CD4-positive, CD25-positive, alpha-beta regulatory T cell (primary cell): ENCODE measurements at regions not wholly inside any gene's neighbourhood (a gene's known extent, or its start where the extent isn't known, plus 50 kb on each side); places are given as distances from the start of the nearest gene placed in this dataset.

Experiments used
- ATAC-seq, 2 donors: fragments of 150-1000 bp; cut with Tn5 transposase; one replicate each; pipeline ENCODE4 v1.10.0; 2021; ENCODE audit warnings: low read depth in 2 of 2, moderate number of reproducible peaks in 2 of 2, moderate library complexity in 1 of 2
- DNase-seq, 3 donors: peaks; one replicate each; pipeline versions ENCODE4 v3.0.0 to v3.0.0-alpha.2; 2012 to 2022; ENCODE audit warnings: mixed read lengths in 1 of 3
- H3K27ac ChIP-seq: one replicate; pipeline ENCODE4 v1.7.0; 2013; ENCODE audit warnings: mild to moderate bottlenecking, low read length; ENCODE audit not compliant: insufficient read depth, poor library complexity, severe bottlenecking
- H3K27me3 ChIP-seq: one replicate; pipeline ENCODE4 v1.7.0; 2013; ENCODE audit warnings: low read length; ENCODE audit not compliant: control insufficient read depth, insufficient read depth
- H3K36me3 ChIP-seq: one replicate; pipeline ENCODE4 v1.7.0; 2013; ENCODE audit warnings: mild to moderate bottlenecking, low read length, moderate library complexity; ENCODE audit not compliant: control insufficient read depth, insufficient read depth
- H3K4me1 ChIP-seq: 2 replicates; pipeline ENCODE4 v1.7.0; 2013; ENCODE audit warnings: mild to moderate bottlenecking, low read length; ENCODE audit not compliant: insufficient read depth, control insufficient read depth, poor library complexity, severe bottlenecking
- H3K4me3 ChIP-seq: one replicate; pipeline ENCODE4 v1.7.0; 2013; ENCODE audit warnings: low read depth, mild to moderate bottlenecking, low read length, moderate library complexity
- H3K9me3 ChIP-seq, 2 experiments: 1 replicate in 1 of 2; 2 replicates in 1 of 2; pipeline ENCODE4 v1.7.0; 2013; ENCODE audit warnings: low read length in 2 of 2, mild to moderate bottlenecking in 1 of 2, moderate library complexity in 1 of 2; ENCODE audit not compliant: control insufficient read depth in 2 of 2
- H3K27ac Mint-ChIP-seq, 3 donors: one replicate each; pipeline ENCODE4 v1.8.0; 2020 to 2022; ENCODE audit warnings: mild to moderate bottlenecking in 3 of 3, mixed read lengths in 3 of 3, moderate library complexity in 2 of 3
- H3K27me3 Mint-ChIP-seq: one replicate; pipeline ENCODE4 v1.8.0; 2022; ENCODE audit warnings: mild to moderate bottlenecking, mixed read lengths
- H3K36me3 Mint-ChIP-seq: one replicate; pipeline ENCODE4 v1.8.0; 2020; ENCODE audit warnings: mixed read lengths
- H3K4me1 Mint-ChIP-seq, 4 donors: one replicate each; pipeline ENCODE4 v1.8.0; 2020 to 2022; ENCODE audit warnings: mixed read lengths in 4 of 4, mild to moderate bottlenecking in 1 of 4
- H3K4me3 Mint-ChIP-seq, 4 donors: one replicate each; pipeline ENCODE4 v1.8.0; 2020 to 2022; ENCODE audit warnings: mild to moderate bottlenecking in 4 of 4, mixed read lengths in 4 of 4, moderate library complexity in 3 of 4
- H3K9me3 Mint-ChIP-seq, 7 donors: one replicate each; pipeline ENCODE4 v1.8.0; 2020 to 2022; ENCODE audit warnings: mixed read lengths in 7 of 7, mild to moderate bottlenecking in 3 of 7, moderate library complexity in 2 of 7

- Mint-ChIP-seq H3K27me3 (no peaks in the 10 kb centered on the region), H3K27ac (no peak overlapping the region), H3K4me1 (no peaks in the 10 kb centered on the region), H3K36me3 (no peaks in the 10 kb centered on the region), H3K4me3 (no peak overlapping the region), H3K9me3 (peaks cover 0 to 8% (median 0%) of the 10 kb centered on the region in 7 donors)
- Histone ChIP-seq H3K9me3 (no peaks in the 10 kb centered on the region), H3K27ac (no peak overlapping the region), H3K4me1 (no peaks in the 10 kb centered on the region), H3K36me3 (no peaks in the 10 kb centered on the region), H3K4me3 (no peak overlapping the region), H3K27me3 (no peaks in the 10 kb centered on the region)
- ATAC-seq (no peak), DNase-seq (no peak)
Measured at GRCh38 chr3:176577447-176577846, 619.8 kb downstream of the TBL1XR1 start.

GRCh38 chr3:176574786-176575185 lies 622.5 kb downstream of the TBL1XR1 start:
- H3K27me3 Mint-ChIP-seq, result no peaks in the 10 kb centered on the region
- no peak overlapping the region for H3K4me3 Mint-ChIP-seq
- ATAC-seq (no peak), DNase-seq (no peak)
- no peak overlapping the region for H3K27ac Mint-ChIP-seq
- H3K27me3 ChIP-seq, result no peaks in the 10 kb centered on the region
- H3K4me1 Mint-ChIP-seq, result no peaks in the 10 kb centered on the region
- no peak overlapping the region for H3K4me3 ChIP-seq
- H3K4me1 ChIP-seq, result no peaks in the 10 kb centered on the region
- no peaks in the 10 kb centered on the region for H3K9me3 ChIP-seq
- peaks cover 0 to 5% (median 0%) of the 10 kb centered on the region in 7 donors for H3K9me3 Mint-ChIP-seq
- no peak overlapping the region for H3K27ac ChIP-seq
- no peaks in the 10 kb centered on the region for H3K36me3 ChIP-seq
- no peaks in the 10 kb centered on the region for H3K36me3 Mint-ChIP-seq

GRCh38 chr3:176571926-176572325 lies 625.4 kb downstream of the TBL1XR1 start:
- H3K27ac Mint-ChIP-seq, result no peak overlapping the region
- H3K9me3 ChIP-seq, result no peaks in the 10 kb centered on the region
- no peaks in the 10 kb centered on the region for H3K27me3 Mint-ChIP-seq
- no peaks in the 10 kb centered on the region for H3K27me3 ChIP-seq
- no peak for ATAC-seq
- H3K4me3 ChIP-seq, result no peak overlapping the region
- DNase-seq, result no peak
- no peaks in the 10 kb centered on the region for H3K36me3 ChIP-seq
- no peaks in the 10 kb centered on the region for H3K4me1 Mint-ChIP-seq
- H3K36me3 Mint-ChIP-seq, result no peaks in the 10 kb centered on the region
- no peaks in the 10 kb centered on the region for H3K4me1 ChIP-seq
- peaks cover 0 to 5% (median 0%) of the 10 kb centered on the region in 7 donors for H3K9me3 Mint-ChIP-seq
- no peak overlapping the region for H3K27ac ChIP-seq
- no peak overlapping the region for H3K4me3 Mint-ChIP-seq

- peaks cover 0 to 5% (median 0%) of the 10 kb centered on the region in 7 donors for H3K9me3 Mint-ChIP-seq
- DNase-seq (no peak), ATAC-seq (no peak)
- no peak overlapping the region for H3K4me3 Mint-ChIP-seq
- Histone ChIP-seq H3K36me3 (no peaks in the 10 kb centered on the region), H3K27me3 (no peaks in the 10 kb centered on the region), H3K27ac (no peak overlapping the region), H3K9me3 (no peaks in the 10 kb centered on the region), H3K4me3 (no peak overlapping the region), H3K4me1 (no peaks in the 10 kb centered on the region)
- no peak overlapping the region for H3K27ac Mint-ChIP-seq
- H3K4me1 Mint-ChIP-seq, result no peaks in the 10 kb centered on the region
- no peaks in the 10 kb centered on the region for H3K27me3 Mint-ChIP-seq
- H3K36me3 Mint-ChIP-seq, result no peaks in the 10 kb centered on the region
Measured at GRCh38 chr3:176570992-176571391, 626.3 kb downstream of the TBL1XR1 start.

- no peaks in the 10 kb centered on the region for H3K36me3 ChIP-seq
- no peaks in the 10 kb centered on the region for H3K27me3 Mint-ChIP-seq
- H3K4me1 ChIP-seq, result no peaks in the 10 kb centered on the region
- no peaks in the 10 kb centered on the region for H3K27me3 ChIP-seq
- no peak overlapping the region for H3K4me3 ChIP-seq
- H3K9me3 Mint-ChIP-seq, result peaks cover 0 to 12% (median 3%) of the 10 kb centered on the region in 7 donors
- H3K4me3 Mint-ChIP-seq, result no peak overlapping the region
- H3K27ac ChIP-seq, result no peak overlapping the region
- H3K9me3 ChIP-seq, result no peaks in the 10 kb centered on the region
- no peak for DNase-seq
- H3K4me1 Mint-ChIP-seq, result no peaks in the 10 kb centered on the region
- ATAC-seq, result no peak
- no peak overlapping the region for H3K27ac Mint-ChIP-seq
- H3K36me3 Mint-ChIP-seq, result no peaks in the 10 kb centered on the region
Measured at GRCh38 chr3:176568189-176568588, 629.1 kb downstream of the TBL1XR1 start.

- Mint-ChIP-seq H3K27ac (no peak overlapping the region), H3K27me3 (no peaks in the 10 kb centered on the region), H3K4me1 (no peaks in the 10 kb centered on the region), H3K9me3 (peaks cover 0 to 14% (median 3%) of the 10 kb centered on the region in 7 donors), H3K36me3 (no peaks in the 10 kb centered on the region), H3K4me3 (no peak overlapping the region)
- Histone ChIP-seq H3K9me3 (no peaks in the 10 kb centered on the region), H3K27ac (no peak overlapping the region), H3K4me1 (no peaks in the 10 kb centered on the region), H3K36me3 (no peaks in the 10 kb centered on the region), H3K4me3 (no peak overlapping the region), H3K27me3 (no peaks in the 10 kb centered on the region)
- DNase-seq (no peak), ATAC-seq (no peak)
Measured at GRCh38 chr3:176566757-176567156, 630.5 kb downstream of the TBL1XR1 start.

- Histone ChIP-seq H3K9me3 (no peaks in the 10 kb centered on the region), H3K36me3 (no peaks in the 10 kb centered on the region), H3K4me1 (no peaks in the 10 kb centered on the region), H3K4me3 (no peak overlapping the region), H3K27me3 (no peaks in the 10 kb centered on the region), H3K27ac (no peak overlapping the region)
- DNase-seq, result no peak
- H3K27me3 Mint-ChIP-seq, result no peaks in the 10 kb centered on the region
- H3K27ac Mint-ChIP-seq, result no peak overlapping the region
- H3K4me1 Mint-ChIP-seq, result no peaks in the 10 kb centered on the region
- ATAC-seq, result no peak
- peaks cover 0 to 14% (median 3%) of the 10 kb centered on the region in 7 donors for H3K9me3 Mint-ChIP-seq
- H3K4me3 Mint-ChIP-seq, result no peak overlapping the region
- no peaks in the 10 kb centered on the region for H3K36me3 Mint-ChIP-seq
Measured at GRCh38 chr3:176562331-176562730, 635.0 kb downstream of the TBL1XR1 start.

- Histone ChIP-seq H3K4me1 (no peaks in the 10 kb centered on the region), H3K27me3 (no peaks in the 10 kb centered on the region), H3K36me3 (no peaks in the 10 kb centered on the region), H3K4me3 (no peak overlapping the region), H3K9me3 (no peaks in the 10 kb centered on the region), H3K27ac (no peak overlapping the region)
- Mint-ChIP-seq H3K36me3 (no peaks in the 10 kb centered on the region), H3K27me3 (no peaks in the 10 kb centered on the region), H3K4me1 (no peaks in the 10 kb centered on the region), H3K9me3 (peaks cover 0 to 14% (median 3%) of the 10 kb centered on the region in 7 donors), H3K27ac (no peak overlapping the region), H3K4me3 (no peak overlapping the region)
- DNase-seq (no peak), ATAC-seq (no peak)
Measured at GRCh38 chr3:176561826-176562225, 635.5 kb downstream of the TBL1XR1 start.
